LNCAP (cell line): ENCODE measurements at regions not wholly inside any gene's neighbourhood (a gene's known extent, or its start where the extent isn't known, plus 50 kb on each side); places are given as distances from the start of the nearest gene placed in this dataset.

Experiments
- TF ChIP-seq, protein P1 (sequence below): fragments of 450-650 bp; IDR thresholded peaks from 2 replicates; pipeline ENCODE4 v1.5.1; 2017; ENCODE audit warnings: mild to moderate bottlenecking

DNA sequence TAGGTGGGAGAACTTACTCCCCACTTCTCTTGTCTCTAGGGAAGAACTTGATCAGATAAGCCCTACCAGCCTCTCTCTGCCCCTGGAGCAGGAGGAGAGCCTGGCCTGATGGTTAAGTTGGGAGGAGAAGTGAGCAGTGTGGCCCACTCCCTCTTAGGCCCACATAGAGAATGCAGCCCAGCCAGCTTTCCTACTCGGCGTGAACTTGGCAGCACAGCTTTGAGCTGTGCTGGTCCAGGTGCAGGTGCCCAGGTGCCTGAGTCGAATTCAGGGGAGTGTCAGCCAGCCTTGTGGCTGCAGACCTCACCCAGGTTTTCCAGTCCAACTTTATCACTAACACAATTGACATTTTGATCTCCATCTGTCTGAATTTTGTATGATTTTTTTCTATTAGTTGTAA lies 77.6 kb upstream of the PAQR3 start:
- TF ChIP-seq, protein P1, sequence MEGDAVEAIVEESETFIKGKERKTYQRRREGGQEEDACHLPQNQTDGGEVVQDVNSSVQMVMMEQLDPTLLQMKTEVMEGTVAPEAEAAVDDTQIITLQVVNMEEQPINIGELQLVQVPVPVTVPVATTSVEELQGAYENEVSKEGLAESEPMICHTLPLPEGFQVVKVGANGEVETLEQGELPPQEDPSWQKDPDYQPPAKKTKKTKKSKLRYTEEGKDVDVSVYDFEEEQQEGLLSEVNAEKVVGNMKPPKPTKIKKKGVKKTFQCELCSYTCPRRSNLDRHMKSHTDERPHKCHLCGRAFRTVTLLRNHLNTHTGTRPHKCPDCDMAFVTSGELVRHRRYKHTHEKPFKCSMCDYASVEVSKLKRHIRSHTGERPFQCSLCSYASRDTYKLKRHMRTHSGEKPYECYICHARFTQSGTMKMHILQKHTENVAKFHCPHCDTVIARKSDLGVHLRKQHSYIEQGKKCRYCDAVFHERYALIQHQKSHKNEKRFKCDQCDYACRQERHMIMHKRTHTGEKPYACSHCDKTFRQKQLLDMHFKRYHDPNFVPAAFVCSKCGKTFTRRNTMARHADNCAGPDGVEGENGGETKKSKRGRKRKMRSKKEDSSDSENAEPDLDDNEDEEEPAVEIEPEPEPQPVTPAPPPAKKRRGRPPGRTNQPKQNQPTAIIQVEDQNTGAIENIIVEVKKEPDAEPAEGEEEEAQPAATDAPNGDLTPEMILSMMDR = no peak

DNA sequence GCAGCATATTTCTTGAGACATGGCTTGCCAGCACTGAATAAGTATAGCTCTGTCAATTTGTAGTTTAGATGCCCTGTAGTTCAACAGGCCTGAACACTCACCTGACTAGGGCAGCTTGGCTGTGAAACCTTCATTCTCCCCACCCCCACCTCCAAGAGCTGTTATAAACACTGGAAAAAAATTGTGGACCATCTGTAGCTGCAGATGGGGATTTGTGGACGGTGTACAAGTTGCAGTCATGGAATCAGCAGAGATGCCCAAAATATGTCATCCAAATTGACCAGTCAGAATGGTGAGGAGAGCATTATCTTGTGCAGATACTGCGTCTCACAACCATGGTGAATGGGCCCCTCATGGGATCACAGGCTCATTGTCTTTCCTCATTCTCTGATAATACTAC lies 76.2 kb upstream of the PAQR3 start:
- TF ChIP-seq, protein P1 = no peak

DNA sequence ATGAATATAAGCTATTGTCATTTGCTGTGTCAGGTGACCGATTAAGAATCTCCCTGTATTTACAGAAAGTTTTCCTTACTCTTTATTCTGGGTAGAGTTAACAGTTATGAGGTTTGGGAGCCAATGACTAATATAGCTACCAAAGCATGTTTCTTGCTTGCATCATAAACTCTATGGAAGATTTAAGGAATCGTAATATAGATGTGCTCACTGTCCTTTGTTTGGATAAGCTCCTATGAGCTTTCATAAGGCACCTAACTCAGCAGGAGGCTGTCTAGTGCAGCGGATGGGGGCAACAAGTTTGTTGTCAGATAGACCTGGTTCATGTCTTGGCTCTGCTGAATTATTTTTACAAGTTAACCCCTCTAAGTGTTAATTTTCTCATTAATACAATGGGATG lies 75.0 kb upstream of the PAQR3 start:
- TF ChIP-seq, protein P1 = no peak

DNA sequence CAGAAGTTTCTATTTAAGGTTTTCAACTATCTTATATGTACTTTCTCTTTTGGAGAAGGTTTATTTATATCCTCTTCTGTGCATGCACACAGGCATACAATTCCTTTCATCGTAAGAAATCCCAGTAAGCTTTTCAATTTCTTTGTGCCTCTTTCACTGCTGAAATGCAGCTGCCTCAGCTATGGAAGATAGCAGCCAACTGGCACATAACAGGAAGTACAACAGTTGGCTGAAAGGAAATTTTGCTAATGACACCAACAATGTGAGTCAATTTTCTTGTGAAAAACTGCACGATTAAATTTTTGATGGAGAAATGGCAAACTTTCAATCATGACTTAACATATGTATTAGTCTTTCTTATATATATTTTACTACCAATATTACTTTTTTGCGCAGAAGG lies 74.5 kb upstream of the PAQR3 start:
- TF ChIP-seq, protein P1 = no peak

DNA sequence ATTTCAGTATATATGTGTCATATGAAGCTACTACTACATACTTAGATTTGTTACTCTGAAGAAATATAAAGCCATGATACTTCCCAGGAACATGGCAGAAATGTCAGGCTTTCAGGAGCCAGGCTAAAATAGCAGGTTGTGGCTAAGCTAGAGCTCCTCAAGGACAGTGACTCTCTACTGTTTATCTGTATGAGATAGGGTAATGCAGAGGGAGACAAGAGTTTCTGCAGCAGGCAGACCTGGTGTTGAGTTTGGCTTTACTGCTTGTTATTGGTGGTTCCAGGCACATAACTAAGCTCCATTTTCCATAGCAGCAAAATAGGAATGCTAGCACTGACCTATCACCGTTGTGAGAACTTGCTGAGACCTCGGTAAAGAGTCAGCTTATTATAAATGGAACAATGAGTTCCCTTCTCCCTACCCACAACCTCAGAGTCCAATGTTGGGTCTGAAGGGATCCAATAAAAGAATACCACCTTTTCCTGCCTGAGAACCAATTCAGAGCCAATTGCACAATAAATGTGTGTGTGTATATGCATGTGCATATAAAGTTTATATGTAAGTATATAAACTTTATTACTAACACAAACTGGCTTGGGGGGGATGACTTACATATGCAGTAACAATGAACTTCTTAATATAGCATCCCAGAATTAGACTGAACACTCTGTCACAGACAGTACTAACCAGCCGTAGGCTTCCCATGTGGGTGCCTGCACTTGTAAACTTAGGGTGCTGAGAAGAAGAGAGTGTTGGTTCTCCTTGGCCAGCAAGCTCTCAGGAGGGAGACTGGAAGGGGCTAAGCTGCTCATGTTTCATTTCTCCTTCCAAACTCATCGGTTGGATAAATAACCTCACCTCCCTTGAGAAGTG lies 51.9 kb upstream of the PAQR3 start:
- TF ChIP-seq, protein P1 = no peak

DNA sequence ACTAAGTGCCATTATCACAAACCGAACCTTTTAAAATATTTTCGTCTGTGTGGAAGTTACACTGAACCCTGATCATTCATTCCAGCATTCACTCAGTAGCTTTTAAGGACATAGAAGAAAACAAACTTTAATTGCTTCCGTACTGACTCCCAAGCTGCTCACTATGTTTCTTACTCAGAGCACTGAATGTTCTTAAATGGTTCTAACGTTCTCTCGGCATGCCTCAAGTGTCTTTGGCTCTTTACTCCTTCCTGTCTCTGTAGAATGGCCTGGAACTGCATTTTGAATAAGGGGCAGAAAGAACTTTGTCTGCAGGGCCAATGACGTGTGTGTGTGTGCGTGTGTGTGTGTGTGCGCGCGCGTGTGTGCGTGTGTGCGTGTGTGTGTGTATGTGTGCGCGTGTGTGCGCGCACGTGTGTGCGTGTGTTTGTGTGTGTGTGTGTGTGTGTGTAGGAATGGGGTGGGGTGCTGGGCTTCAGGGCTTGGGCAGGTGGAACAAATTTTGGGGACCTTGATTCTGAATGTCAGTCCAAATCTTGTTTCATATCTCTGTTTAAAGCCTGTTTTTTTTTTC lies 50.5 kb upstream of the PAQR3 start:
- TF ChIP-seq, protein P1 = no peak
